ENCODE measurements at regions not wholly inside any gene's neighbourhood (a gene's known extent, or its start where the extent isn't known, plus 50 kb on each side); places are given as distances from the start of the nearest gene placed in this dataset.
A peak's percentile ranks its signal among the peaks of the same experiment; 100 is the strongest.

GRCh38 chr13:67630640-67631039 is 400.5 kb upstream of the PCDH9 start:
- no peaks in the 10 kb centered on the region for H3K4me1 ChIP-seq (ENCODE audit: control insufficient read depth, extremely low read depth, insufficient read depth, low read length)
- TF ChIP-seq, protein P1, sequence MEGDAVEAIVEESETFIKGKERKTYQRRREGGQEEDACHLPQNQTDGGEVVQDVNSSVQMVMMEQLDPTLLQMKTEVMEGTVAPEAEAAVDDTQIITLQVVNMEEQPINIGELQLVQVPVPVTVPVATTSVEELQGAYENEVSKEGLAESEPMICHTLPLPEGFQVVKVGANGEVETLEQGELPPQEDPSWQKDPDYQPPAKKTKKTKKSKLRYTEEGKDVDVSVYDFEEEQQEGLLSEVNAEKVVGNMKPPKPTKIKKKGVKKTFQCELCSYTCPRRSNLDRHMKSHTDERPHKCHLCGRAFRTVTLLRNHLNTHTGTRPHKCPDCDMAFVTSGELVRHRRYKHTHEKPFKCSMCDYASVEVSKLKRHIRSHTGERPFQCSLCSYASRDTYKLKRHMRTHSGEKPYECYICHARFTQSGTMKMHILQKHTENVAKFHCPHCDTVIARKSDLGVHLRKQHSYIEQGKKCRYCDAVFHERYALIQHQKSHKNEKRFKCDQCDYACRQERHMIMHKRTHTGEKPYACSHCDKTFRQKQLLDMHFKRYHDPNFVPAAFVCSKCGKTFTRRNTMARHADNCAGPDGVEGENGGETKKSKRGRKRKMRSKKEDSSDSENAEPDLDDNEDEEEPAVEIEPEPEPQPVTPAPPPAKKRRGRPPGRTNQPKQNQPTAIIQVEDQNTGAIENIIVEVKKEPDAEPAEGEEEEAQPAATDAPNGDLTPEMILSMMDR (conservative IDR thresholded peaks at IDR 0.05 in 1 of 2, IDR thresholded peaks at IDR 0.05 in 1 of 2; ENCODE audit: low read depth in 1 of 2, low read length in 2 of 2), result no peak
- no peak for TF ChIP-seq EZH2 (IDR thresholded peaks at IDR 0.05; ENCODE audit: low read length, missing control alignments)
- no peaks in the 10 kb centered on the region for H3K79me2 ChIP-seq (ENCODE audit: control insufficient read depth, insufficient read depth, low read length)
- H3K9ac ChIP-seq (ENCODE audit: insufficient read depth, low read length), result no peak overlapping the region
- H4K20me1 ChIP-seq (ENCODE audit: control insufficient read depth, extremely low read depth, insufficient read depth, low read length), result no peaks in the 10 kb centered on the region
- H3K4me3 ChIP-seq (replicated peaks in 1 of 4; ENCODE audit: control extremely low read depth in 1 of 4, insufficient read depth in 1 of 4, low read depth in 3 of 4, low read length in 4 of 4), result no peak overlapping the region
- H3K27me3 ChIP-seq (ENCODE audit: control insufficient read depth, insufficient read depth, low read length), result no peaks in the 10 kb centered on the region
- H3K36me3 ChIP-seq (ENCODE audit: control insufficient read depth, insufficient read depth, low read length), result no peaks in the 10 kb centered on the region
- no peak overlapping the region for H3K4me2 ChIP-seq (ENCODE audit: extremely low read depth, insufficient read depth, low read length)
- H3K9me3 ChIP-seq (ENCODE audit: control insufficient read depth, insufficient read depth, low read depth, low read length), result no peaks in the 10 kb centered on the region
- no peak overlapping the region for H2AFZ ChIP-seq (ENCODE audit: low read length)
- H3K27ac ChIP-seq (ENCODE audit: insufficient read depth, low read length), result no peak overlapping the region
- no peak for DNase-seq (ENCODE audit: low read depth in 2 of 2)

GRCh38 chr13:67623630-67624029 is 393.5 kb upstream of the PCDH9 start:
- Histone ChIP-seq H3K27me3 (ENCODE audit: control insufficient read depth, insufficient read depth, low read length) (no peaks in the 10 kb centered on the region), H3K36me3 (ENCODE audit: control insufficient read depth, insufficient read depth, low read length) (no peaks in the 10 kb centered on the region), H3K4me2 (ENCODE audit: extremely low read depth, insufficient read depth, low read length) (no peak overlapping the region), H3K79me2 (ENCODE audit: control insufficient read depth, insufficient read depth, low read length) (no peaks in the 10 kb centered on the region), H3K4me3 (replicated peaks in 1 of 4; ENCODE audit: control extremely low read depth in 1 of 4, insufficient read depth in 1 of 4, low read depth in 3 of 4, low read length in 4 of 4) (no peak overlapping the region), H3K9me3 (ENCODE audit: control insufficient read depth, insufficient read depth, low read depth, low read length) (no peaks in the 10 kb centered on the region), H2AFZ (ENCODE audit: low read length) (no peak overlapping the region), H3K27ac (ENCODE audit: insufficient read depth, low read length) (no peak overlapping the region), H4K20me1 (ENCODE audit: control insufficient read depth, extremely low read depth, insufficient read depth, low read length) (no peaks in the 10 kb centered on the region), H3K4me1 (ENCODE audit: control insufficient read depth, extremely low read depth, insufficient read depth, low read length) (no peaks in the 10 kb centered on the region), H3K9ac (ENCODE audit: insufficient read depth, low read length) (no peak overlapping the region)
- TF ChIP-seq, protein P1 (conservative IDR thresholded peaks at IDR 0.05 in 1 of 2, IDR thresholded peaks at IDR 0.05 in 1 of 2; ENCODE audit: low read depth in 1 of 2, low read length in 2 of 2), result no peak
- TF ChIP-seq EZH2 (IDR thresholded peaks at IDR 0.05; ENCODE audit: low read length, missing control alignments), result no peak
- no peak for DNase-seq (ENCODE audit: low read depth in 2 of 2)

- H3K36me3 ChIP-seq (ENCODE audit: control insufficient read depth, insufficient read depth, low read length), result no peaks in the 10 kb centered on the region
- TF ChIP-seq EZH2 (IDR thresholded peaks at IDR 0.05; ENCODE audit: low read length, missing control alignments), result no peak
- TF ChIP-seq, protein P1 (conservative IDR thresholded peaks at IDR 0.05 in 1 of 2, IDR thresholded peaks at IDR 0.05 in 1 of 2; ENCODE audit: low read depth in 1 of 2, low read length in 2 of 2), result no peak
- H3K4me1 ChIP-seq (ENCODE audit: control insufficient read depth, extremely low read depth, insufficient read depth, low read length), result no peaks in the 10 kb centered on the region
- no peak overlapping the region for H3K4me2 ChIP-seq (ENCODE audit: extremely low read depth, insufficient read depth, low read length)
- H4K20me1 ChIP-seq (ENCODE audit: control insufficient read depth, extremely low read depth, insufficient read depth, low read length), result no peaks in the 10 kb centered on the region
- no peak overlapping the region for H3K27ac ChIP-seq (ENCODE audit: insufficient read depth, low read length)
- no peak overlapping the region for H3K9ac ChIP-seq (ENCODE audit: insufficient read depth, low read length)
- H3K4me3 ChIP-seq (replicated peaks in 1 of 4; ENCODE audit: control extremely low read depth in 1 of 4, insufficient read depth in 1 of 4, low read depth in 3 of 4, low read length in 4 of 4), result no peak overlapping the region
- no peak overlapping the region for H2AFZ ChIP-seq (ENCODE audit: low read length)
- H3K27me3 ChIP-seq (ENCODE audit: control insufficient read depth, insufficient read depth, low read length), result no peaks in the 10 kb centered on the region
- peak; percentile 82 to 89 for DNase-seq (ENCODE audit: low read depth in 2 of 2)
- no peaks in the 10 kb centered on the region for H3K79me2 ChIP-seq (ENCODE audit: control insufficient read depth, insufficient read depth, low read length)
- H3K9me3 ChIP-seq (ENCODE audit: control insufficient read depth, insufficient read depth, low read depth, low read length), result no peaks in the 10 kb centered on the region
Measured at GRCh38 chr13:67620665-67621064, 390.5 kb upstream of the PCDH9 start.

All from fibroblast of lung (primary cell).